ENCODE measurements at regions not wholly inside any gene's neighbourhood (a gene's known extent, or its start where the extent isn't known, plus 50 kb on each side); places are given as distances from the start of the nearest gene placed in this dataset.

DNA sequence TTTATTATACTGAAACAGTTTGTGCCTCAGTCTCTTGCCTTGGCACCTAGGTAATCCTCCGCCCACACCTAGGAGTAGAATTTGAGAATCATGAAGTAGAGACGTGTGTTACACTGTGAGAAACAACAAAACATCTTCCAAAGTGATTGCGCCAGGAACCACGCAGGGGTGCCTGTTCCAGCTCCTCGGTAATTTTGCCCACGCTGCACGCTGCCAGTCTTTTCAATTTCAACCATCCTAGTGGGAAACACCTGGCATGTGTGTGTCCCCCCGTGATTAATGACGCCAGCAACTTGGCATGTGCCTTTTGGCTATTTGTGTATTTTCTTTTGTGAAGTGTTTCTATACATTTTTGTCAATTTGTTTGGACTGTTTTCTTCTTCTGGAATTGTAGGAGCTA, 919.1 kb downstream of the BRD1 start:
- no peaks in the 10 kb centered on the region for H3K36me3 Mint-ChIP-seq
- peaks cover 9 to 38% of the 10 kb centered on the region in 2 donors for H3K27me3 Mint-ChIP-seq
- no peak overlapping the region for H3K27ac Mint-ChIP-seq
- no peaks in the 10 kb centered on the region for H3K9me3 Mint-ChIP-seq
- DNase-seq = no peak
- no peak overlapping the region for H3K4me3 Mint-ChIP-seq
- ATAC-seq (replicated peaks) = no peak
- no peaks in the 10 kb centered on the region for H3K4me1 Mint-ChIP-seq

DNA sequence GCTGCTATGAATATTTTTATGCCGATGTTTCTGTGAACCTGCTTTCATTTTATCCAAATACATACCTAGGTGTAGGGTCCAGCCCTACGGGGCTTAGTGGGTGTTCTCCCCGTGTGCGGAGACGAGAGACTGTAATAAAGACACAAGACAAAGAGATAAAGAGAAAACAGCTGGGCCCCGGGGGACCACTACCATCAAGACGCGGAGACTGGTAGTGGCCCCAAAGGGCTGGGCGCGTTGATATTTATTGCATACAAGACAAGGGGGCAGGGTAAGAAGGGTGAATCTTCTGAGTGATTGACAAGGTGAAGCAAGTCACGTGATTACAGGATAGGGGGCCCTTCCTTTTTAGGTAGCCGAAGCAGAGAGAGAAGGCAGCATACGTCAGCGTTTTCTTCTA, 920.1 kb downstream of the BRD1 start:
- no peaks in the 10 kb centered on the region for H3K36me3 Mint-ChIP-seq
- H3K27ac Mint-ChIP-seq = no peak overlapping the region
- H3K4me1 Mint-ChIP-seq = no peaks in the 10 kb centered on the region
- H3K4me3 Mint-ChIP-seq = no peak overlapping the region
- H3K9me3 Mint-ChIP-seq = no peaks in the 10 kb centered on the region
- ATAC-seq (replicated peaks) (no peak), DNase-seq (no peak)
- peaks cover 9 to 38% of the 10 kb centered on the region in 2 donors for H3K27me3 Mint-ChIP-seq

DNA sequence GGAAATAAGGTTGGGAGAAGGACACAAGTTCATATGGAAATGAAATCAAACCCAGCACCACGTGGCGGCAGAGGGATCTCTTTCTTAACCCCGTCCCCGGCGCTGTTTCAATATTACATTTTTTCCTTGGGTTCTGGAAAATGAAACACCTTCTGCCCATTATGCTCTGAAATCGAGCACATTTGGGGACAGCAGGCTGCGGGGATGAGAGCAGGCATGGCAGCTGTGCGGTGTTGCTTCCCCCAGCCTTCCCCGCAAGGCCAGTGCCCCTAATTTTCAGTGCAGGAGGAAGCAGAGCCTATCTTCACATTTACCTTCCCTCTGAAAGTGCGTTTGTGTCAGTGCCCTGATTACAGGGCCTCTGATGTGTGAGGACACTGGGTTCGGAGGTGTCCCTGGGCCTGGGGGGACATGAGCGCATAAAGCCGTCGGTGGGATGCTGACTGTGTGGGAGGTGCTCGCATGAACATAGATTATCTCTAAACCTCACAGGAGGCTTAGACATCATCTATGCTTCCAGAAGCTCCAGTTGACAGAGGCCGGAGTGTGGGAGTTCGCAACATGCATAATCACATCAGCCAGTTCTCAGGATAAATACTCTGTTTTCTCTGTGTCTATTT, 921.3 kb downstream of the BRD1 start:
- Mint-ChIP-seq H3K27me3 (peaks cover 9 to 38% of the 10 kb centered on the region in 2 donors), H3K9me3 (no peaks in the 10 kb centered on the region), H3K4me3 (no peak overlapping the region), H3K27ac (no peak overlapping the region), H3K36me3 (no peaks in the 10 kb centered on the region), H3K4me1 (no peaks in the 10 kb centered on the region)
- ATAC-seq (replicated peaks) (no peak), DNase-seq (no peak)

DNA sequence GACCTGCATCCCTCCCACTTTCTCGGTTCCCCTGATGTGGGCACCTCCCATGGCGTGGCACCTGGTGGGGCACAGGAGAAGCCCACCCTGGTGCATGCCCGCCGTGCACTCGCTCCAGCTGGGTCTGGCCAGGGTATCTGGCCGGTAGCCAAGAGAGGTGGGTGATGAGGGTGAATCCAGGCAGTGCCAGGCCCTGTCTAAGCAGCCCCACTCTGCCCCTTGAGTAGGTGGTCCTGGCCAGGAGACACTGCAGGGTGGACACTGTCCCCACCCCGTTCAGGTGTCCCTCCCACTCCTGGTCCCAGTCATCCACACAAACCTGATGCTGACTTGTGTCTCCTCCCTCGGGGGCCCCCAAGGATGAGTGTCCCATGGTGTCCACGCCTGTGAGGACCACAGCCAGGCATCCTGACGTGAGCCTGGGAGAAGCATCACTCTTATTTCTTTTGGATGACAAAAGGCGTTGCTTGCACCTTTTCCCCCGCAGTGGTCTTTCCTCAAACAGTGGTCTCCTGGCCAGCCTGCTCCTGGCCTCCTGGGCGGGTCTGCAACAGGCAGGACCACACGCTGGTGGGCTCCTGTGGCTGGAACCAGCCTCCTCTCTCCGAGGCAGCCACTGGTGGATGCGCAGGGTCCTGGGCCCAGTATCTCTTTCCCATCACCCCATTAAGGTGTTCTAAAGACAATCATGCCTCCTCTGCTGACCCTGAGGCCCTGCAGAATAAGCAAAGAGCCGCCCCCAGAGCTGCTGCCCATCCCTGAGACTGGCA, 922.3 kb downstream of the BRD1 start:
- H3K9me3 Mint-ChIP-seq = peaks cover 0 to 2% of the 10 kb centered on the region in 2 donors
- no peak overlapping the region for H3K27ac Mint-ChIP-seq

DNA sequence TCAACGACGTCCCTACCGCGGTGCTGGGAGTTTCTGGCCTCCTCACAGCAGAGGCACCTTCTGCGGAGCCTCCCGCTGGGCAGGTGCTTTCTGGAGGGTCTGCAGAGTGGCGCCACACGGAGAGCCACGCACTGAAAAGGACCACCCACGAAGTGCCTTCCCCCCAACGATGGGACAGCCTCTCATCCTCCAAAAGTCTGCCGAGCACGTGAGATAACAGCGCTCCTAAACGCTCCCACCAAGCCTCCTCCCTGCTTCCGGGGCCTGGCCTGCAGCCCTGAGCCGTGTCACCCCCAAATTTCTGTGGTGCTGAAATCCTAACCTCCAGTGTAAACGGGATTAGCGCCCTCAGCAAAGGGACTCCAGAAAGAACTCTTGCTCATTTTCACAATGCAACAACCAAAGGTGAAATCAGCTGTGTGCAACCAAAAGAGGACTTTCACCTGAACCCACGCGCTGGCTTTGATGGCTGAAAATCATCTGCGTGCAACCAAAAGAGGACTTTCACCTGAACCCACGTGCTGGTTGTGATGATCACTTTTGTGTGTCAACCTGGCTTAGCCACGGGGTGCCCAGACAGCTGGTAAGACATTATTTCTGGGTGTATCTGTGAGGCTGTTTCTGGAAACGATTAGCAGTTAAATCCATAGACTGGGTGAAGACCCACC, 924.6 kb downstream of the BRD1 start:
- peaks cover 3 to 24% of the 10 kb centered on the region in 2 donors for H3K27me3 Mint-ChIP-seq
- H3K4me3 Mint-ChIP-seq = no peak overlapping the region
- H3K27ac Mint-ChIP-seq = no peak overlapping the region
- H3K9me3 Mint-ChIP-seq = peaks cover 0 to 2% of the 10 kb centered on the region in 2 donors
- no peaks in the 10 kb centered on the region for H3K36me3 Mint-ChIP-seq
- ATAC-seq (replicated peaks) (no peak), DNase-seq (no peak)
- no peaks in the 10 kb centered on the region for H3K4me1 Mint-ChIP-seq

More for the DNA sequence above, 922.3 kb downstream of the BRD1 start:
- DNase-seq (no peak), ATAC-seq (replicated peaks) (no peak)
- no peaks in the 10 kb centered on the region for H3K4me1 Mint-ChIP-seq
- H3K27me3 Mint-ChIP-seq = peaks cover 9 to 38% of the 10 kb centered on the region in 2 donors
- no peaks in the 10 kb centered on the region for H3K36me3 Mint-ChIP-seq
- H3K4me3 Mint-ChIP-seq = no peak overlapping the region

DNA sequence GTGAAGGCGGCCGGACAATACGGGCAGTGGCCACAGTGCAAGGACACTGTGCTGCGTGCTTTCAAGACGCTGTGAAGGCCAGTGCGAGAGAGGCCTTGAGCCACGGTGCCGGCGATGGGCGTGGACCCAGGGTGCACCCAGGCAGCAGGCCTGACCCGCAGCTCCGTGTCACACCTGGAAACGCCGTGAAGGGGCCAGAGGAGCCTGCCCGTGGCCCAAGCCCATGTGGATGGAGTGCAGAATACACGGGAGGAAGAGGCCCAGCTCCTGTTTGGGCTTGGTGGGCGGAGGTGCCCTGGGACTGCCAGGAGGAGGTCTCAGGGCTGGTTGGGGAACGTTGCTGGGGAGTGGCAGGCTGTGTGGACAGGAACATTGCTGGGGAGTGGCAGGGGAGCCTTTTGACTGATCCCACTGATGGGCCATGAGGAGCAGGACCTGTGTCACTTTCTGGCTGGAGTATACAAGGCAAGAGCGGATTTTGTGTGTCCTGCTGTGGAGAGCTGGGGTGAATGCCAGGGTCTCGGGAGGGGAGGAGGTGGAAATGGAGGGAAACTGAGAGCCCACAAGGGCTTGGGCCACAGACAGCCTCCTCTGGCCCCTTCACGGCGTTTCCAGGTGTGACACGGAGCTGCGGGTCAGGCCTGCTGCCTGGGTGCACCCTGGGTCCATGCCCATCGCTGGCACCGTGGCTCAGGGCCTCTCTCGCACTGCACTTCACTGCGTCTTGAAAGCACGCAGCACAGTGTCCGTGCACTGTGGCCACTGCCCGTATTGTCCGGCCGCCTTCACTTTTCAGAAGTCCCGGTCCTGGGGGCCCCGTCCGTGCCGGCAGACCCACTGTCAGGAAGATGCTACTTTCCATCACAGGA, 925.4 kb downstream of the BRD1 start:
- no peaks in the 10 kb centered on the region for H3K36me3 Mint-ChIP-seq

DNA sequence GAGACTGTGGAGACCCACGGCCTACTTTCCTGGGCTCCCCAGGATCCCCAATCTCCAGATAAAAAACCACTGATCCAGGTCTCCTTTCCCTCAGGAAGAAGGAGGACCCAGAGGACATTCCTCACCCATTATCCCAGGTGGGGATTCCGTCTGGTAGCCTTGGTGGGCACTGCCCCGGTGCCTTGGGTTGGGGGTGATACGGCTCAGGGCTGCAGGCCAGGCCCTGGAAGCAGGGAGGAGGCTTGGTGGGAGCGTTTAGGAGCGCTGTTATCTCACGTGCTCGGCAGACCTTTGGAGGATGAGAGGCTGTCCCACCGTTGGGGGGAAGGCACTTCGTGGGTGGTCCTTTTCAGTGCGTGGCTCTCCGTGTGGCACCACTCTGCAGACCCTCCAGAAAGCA, 926.3 kb downstream of the BRD1 start:
- no peak for ATAC-seq (replicated peaks)
- no peak overlapping the region for H3K4me3 Mint-ChIP-seq
- no peaks in the 10 kb centered on the region for H3K4me1 Mint-ChIP-seq
- H3K27ac Mint-ChIP-seq = no peak overlapping the region
- no peaks in the 10 kb centered on the region for H3K36me3 Mint-ChIP-seq
- DNase-seq = no peak
- peaks cover 6 to 12% of the 10 kb centered on the region in 2 donors for H3K27me3 Mint-ChIP-seq
- peaks cover 0 to 2% of the 10 kb centered on the region in 2 donors for H3K9me3 Mint-ChIP-seq

More for the DNA sequence above, 925.4 kb downstream of the BRD1 start:
- Mint-ChIP-seq H3K4me3 (no peak overlapping the region), H3K9me3 (peaks cover 0 to 2% of the 10 kb centered on the region in 2 donors), H3K4me1 (no peaks in the 10 kb centered on the region), H3K27ac (no peak overlapping the region), H3K27me3 (peaks cover 5 to 16% of the 10 kb centered on the region in 2 donors)
- no peak for DNase-seq
- no peak for ATAC-seq (replicated peaks)

DNA sequence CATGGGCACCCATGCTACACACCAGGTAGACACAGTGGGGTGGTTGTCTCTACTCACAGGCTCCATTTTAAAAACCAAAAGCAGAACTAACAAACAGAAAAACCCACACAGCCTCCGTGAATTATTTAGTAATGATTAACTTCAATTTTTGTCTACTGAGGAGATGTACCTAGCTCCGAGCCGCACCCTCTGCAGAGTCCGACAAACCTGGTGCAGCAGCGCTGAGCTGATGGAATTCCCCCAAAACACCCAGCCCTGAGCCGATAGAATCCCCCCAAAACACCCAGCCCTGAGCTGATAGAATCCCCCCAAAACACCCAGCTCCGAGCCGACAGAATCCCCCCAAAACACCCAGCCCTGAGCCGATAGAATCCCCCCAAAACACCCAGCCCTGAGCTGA, 927.0 kb downstream of the BRD1 start:
- Mint-ChIP-seq H3K27ac (no peak overlapping the region), H3K27me3 (peaks cover 6 to 8% of the 10 kb centered on the region in 2 donors), H3K9me3 (peaks cover 0 to 2% of the 10 kb centered on the region in 2 donors), H3K4me3 (no peak overlapping the region), H3K4me1 (no peaks in the 10 kb centered on the region), H3K36me3 (no peaks in the 10 kb centered on the region)
- no peak for DNase-seq
- ATAC-seq (replicated peaks) = no peak

DNA sequence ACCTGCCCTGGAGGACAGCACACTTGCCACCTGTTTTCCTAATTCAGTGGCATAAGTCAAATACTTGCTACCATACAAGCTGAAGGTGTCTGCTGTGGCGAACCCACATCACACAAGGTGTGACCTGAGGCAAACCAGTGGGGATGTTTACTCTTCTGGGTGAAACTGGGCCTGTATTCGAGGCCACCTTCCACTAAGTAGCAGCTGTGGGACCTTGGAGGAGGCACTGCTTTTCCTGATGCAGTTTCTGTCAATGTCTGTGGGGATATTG, 927.4 kb downstream of the BRD1 start:
- peaks cover 0 to 2% of the 10 kb centered on the region in 2 donors for H3K9me3 Mint-ChIP-seq
- no peak overlapping the region for H3K27ac Mint-ChIP-seq
- no peaks in the 10 kb centered on the region for H3K36me3 Mint-ChIP-seq
- DNase-seq = no peak
- no peaks in the 10 kb centered on the region for H3K4me1 Mint-ChIP-seq
- H3K4me3 Mint-ChIP-seq = no peak overlapping the region
- ATAC-seq (replicated peaks) = no peak
- peaks cover 6% of the 10 kb centered on the region in 2 donors for H3K27me3 Mint-ChIP-seq

DNA sequence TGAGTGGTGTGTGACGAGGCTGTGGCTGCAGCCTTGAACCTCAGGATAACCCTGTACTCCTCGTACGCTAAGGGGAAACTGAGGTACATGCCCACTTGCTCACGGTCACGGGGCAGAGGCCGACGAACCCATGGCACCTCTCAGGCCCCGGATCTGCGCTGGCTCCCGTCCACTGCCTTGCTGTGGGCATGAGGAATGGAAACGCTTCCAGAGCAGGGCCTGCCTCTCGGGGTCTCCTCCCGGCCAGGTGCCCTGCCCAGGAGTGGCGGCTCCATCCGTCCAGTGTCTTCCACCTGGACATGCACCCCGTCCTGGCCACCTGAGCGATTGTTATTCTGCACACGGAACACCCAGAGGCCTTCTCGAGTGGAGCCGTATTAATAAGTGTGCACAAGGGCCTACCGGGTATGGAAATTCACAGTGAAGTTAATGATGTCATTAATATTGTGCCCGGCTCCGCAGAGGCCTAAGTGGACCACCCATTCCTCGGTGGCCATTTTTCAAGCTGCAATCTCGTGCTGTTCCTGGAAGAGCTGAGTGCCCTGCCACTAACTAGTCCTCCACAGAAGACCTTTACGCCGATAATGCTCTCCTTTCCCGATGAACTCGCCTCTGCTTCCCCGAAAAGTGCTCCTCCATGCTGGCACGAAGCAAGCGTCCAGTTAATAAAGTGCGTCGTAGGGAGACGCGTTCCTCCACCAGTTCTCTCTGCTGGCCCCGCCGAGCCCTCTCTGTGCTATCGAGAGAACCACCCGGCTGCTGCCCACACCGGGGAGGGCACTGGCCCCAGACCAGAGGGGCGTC, 927.9 kb downstream of the BRD1 start:
- DNase-seq (no peak), ATAC-seq (replicated peaks) (no peak)
- Mint-ChIP-seq H3K4me1 (no peaks in the 10 kb centered on the region), H3K36me3 (no peaks in the 10 kb centered on the region), H3K4me3 (no peak overlapping the region), H3K9me3 (peaks cover 0 to 2% of the 10 kb centered on the region in 2 donors), H3K27me3 (peaks cover 3 to 6% of the 10 kb centered on the region in 2 donors), H3K27ac (no peak overlapping the region)

DNA sequence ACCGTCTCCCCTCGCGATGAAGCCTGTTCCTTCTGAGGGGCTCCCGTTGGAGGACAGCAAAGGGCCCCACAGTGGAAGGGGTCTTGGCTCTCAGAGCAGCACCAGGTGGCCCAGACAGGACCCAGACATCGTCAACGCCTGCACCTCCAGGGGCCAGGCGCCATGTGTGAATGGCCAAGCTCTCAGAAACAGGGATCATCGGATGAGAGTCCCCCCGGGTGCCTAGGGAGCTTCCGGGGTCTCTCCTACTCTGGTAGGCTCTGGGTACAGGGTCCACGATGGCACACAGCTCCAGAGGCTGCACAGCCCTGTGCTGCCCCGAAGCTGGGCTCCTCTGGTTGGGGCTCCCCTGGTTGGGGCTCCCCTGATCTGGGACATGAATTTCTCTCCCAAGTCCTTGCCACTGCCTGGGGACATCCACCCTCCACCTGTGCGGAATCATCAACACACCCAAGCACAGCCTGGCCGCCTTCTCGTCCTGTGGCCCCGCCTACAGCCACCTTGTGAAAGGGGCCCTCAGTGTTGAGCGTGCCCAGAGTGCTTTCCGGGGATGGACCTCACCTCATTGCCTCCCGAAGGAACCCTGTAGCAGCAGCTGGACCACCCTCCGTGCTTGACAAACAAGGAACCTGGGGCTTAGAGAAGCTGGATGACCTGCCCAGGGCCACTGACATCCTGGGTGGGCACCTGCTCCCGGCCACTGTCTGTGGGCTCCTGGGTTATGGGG, 929.0 kb downstream of the BRD1 start:
- H3K36me3 Mint-ChIP-seq = no peaks in the 10 kb centered on the region
- DNase-seq = no peak
- H3K9me3 Mint-ChIP-seq = peaks cover 0 to 2% of the 10 kb centered on the region in 2 donors
- no peak overlapping the region for H3K27ac Mint-ChIP-seq
- H3K27me3 Mint-ChIP-seq = peaks cover 3 to 12% of the 10 kb centered on the region in 2 donors
- H3K4me1 Mint-ChIP-seq = no peaks in the 10 kb centered on the region
- H3K4me3 Mint-ChIP-seq = no peak overlapping the region
- ATAC-seq (replicated peaks) = no peak

DNA sequence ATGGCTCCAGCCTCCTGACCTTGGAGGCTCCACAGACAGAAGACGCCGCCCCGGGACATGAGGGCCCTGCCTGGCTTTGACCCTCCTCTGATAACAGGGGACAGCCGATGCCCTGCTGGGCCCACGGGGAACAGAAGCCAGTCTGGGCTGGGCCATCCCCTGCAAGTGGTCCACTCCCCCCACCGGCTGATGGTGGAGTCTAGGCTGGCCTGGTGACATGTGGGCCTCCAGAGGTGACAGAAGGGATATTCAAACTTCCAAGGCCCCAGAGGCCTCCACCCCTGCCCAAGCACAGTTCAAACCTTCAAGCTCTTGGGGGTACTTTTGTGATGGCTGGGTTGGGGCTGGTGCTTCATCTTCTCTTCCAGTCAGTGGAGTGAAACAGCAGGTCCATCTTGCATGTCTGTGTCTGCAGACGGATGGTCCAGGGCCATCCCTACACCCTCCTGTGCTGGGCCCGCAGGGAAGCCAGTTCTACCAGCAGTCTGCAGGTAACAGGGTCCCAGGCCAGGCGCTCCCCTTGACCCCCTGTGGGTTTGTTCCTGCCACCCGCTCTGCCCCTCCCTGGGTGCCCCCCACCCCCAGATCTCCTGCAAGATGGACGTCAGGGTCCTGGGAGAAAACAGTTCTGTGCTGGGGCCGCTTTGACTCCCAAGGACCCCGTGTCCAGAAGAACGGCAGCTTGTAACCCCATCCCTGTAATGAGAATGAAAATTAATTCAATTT, 929.9 kb downstream of the BRD1 start:
- Mint-ChIP-seq H3K4me1 (no peaks in the 10 kb centered on the region), H3K4me3 (no peak overlapping the region), H3K36me3 (no peaks in the 10 kb centered on the region), H3K9me3 (peaks cover 0 to 2% of the 10 kb centered on the region in 2 donors), H3K27ac (no peak overlapping the region), H3K27me3 (peaks cover 7 to 19% of the 10 kb centered on the region in 2 donors)
- DNase-seq = no peak
- no peak for ATAC-seq (replicated peaks)
